HG03342 (cell line): ENCODE measurements at regions not wholly inside any gene's neighbourhood (a gene's known extent, or its start where the extent isn't known, plus 50 kb on each side); places are given as distances from the start of the nearest gene placed in this dataset.

Source experiments
- ATAC-seq: cut with Tn5 transposase; IDR thresholded peaks from one replicate; pipeline ENCODE4 v1.9.1; 2021; ENCODE audit warnings: mild to moderate bottlenecking, moderate library complexity; ENCODE audit not compliant: unreplicated experiment

- no peak for ATAC-seq
Observed at GRCh38 chr1:39134768-39135333, 69.6 kb upstream of the MACF1 start.

- ATAC-seq: no peak
Observed at GRCh38 chr1:39136638-39137037, 67.9 kb upstream of the MACF1 start.

GRCh38 chr1:39139723-39140360 is 64.7 kb upstream of the MACF1 start:
- ATAC-seq: no peak

DNA sequence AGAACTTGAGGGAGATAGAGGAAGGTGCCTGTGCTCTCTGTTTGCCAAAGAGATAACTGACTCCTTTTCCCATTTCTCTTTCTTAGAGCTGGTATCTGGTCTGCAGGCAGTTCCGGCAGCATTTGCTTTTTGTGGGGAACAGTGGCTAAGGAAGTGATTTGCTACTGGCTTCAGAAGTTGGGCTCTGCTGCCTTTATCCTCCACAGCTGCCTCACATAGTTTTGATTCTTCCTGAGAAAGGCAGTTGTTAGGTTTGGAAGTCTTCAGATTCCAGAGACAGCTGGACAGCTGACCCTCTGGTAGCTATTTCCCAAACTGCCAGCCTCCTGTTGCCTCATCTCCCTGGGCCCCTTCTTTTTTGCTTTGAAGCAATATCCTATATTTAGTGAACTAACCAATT is 62.6 kb upstream of the MACF1 start:
- ATAC-seq: no peak

GRCh38 chr1:39142401-39143060 is 62.0 kb upstream of the MACF1 start:
- ATAC-seq: no peak

DNA sequence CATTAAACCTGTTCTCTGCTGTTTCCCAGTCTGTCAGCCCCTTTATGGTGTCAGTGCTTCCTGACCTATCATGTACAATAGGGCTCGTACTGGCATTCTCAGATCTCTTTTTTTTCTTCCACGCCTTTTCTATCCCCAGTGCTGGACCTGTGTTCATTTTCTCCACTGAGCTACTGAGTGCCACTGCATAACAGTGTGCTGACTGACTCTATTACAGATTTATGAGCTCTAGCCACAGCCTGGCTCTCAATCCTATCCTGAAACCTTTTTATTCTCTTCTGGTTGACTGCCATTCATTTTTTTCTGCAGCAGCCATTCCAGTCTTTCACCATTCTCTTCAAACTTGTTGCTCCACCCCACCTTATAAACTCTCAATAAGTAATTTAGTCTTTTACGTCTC is 59.6 kb upstream of the MACF1 start:
- ATAC-seq: no peak

GRCh38 chr1:39145331-39145965 is 59.0 kb upstream of the MACF1 start:
- ATAC-seq: no peak

GRCh38 chr1:39146681-39147080 is 57.8 kb upstream of the MACF1 start:
- ATAC-seq: no peak

- ATAC-seq: no peak
Observed at GRCh38 chr1:39147099-39148025, 57.1 kb upstream of the MACF1 start.

- ATAC-seq: no peak
Observed at GRCh38 chr1:39148942-39149341, 55.6 kb upstream of the MACF1 start.

DNA sequence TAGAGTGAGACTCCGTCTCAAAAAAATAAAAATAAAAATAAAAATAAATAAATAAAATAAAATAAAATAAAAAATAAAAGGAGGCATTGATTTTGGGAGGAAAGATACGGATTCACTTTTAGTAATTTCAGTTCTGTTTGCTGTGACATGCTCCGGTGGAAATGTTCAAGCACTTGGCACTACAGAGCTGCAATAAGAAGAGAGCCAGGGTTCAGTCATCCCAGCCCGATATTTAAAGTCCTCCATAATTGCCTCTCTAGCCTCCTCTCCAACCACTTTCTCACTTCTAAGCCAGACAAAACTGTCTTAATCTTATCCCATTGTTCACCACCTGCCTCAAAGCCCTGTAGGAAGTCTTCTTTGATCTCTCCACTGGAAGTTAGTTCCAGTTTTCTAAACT is 55.0 kb upstream of the MACF1 start:
- ATAC-seq: no peak

DNA sequence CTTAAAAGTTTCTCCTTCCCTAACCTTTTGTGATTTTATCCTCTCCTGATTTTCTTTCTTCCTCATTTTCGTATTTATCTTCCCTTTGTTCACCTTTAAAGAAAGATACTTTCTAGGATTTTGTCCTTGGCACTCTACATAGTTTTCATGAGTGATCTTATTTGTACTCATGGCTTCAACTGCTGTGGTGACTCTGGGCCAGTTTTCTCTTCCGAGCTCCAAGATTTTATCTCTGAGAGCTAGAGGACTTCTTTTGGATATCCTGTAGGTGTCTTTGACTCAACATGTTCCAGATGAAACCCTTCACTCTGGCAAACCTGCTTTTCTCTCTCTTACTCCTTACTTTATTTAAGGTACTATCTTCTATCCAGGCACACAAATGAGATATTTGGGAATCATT is 53.7 kb upstream of the MACF1 start:
- ATAC-seq: no peak

GRCh38 chr1:39151267-39151666 is 53.2 kb upstream of the MACF1 start:
- no peak for ATAC-seq

- ATAC-seq: no peak
Observed at GRCh38 chr1:39152923-39153322, 51.6 kb upstream of the MACF1 start.

DNA sequence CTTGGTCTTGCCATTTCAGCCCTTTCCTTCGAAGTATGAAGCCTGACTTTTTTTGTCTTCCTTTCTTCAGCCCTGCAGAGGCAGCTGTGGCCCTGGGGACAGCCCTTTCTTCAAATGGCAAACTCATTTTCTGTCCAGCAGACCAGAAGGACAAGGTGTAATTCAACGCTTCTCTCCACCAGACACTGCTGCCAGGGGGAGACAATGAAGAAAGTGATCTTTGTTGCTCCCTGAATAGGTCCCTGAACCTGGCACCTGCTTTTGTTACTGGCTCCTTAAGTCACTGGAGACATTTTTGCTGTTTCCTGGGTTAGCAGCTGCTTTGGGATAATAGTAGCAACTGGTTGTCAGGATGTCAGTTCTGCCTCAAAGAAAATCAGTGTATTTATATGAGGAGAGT is 50.8 kb upstream of the MACF1 start:
- ATAC-seq: no peak

GRCh38 chr1:39154553-39155421 is 49.7 kb upstream of the MACF1 start:
- no peak for ATAC-seq
